Neural progenitor cell (in vitro differentiated cells): ENCODE measurements at regions not wholly inside any gene's neighbourhood (a gene's known extent, or its start where the extent isn't known, plus 50 kb on each side); places are given as distances from the start of the nearest gene placed in this dataset.
A peak's percentile ranks its signal among the peaks of the same experiment; 100 is the strongest.

ENCODE experiments used
- DNase-seq: peaks from one replicate; pipeline ENCODE4 v3.0.0-alpha.2; 2016; ENCODE audit warnings: low spot score
- H2AFZ ChIP-seq: fragments of 200-600 bp; sonication (generic); replicated peaks from 2 replicates; pipeline ENCODE4 v1.6.1; 2016; ENCODE audit warnings: antibody characterized with exemption
- H3F3A ChIP-seq: fragments of 200-600 bp; sonication (generic); 2 replicates; pipeline ENCODE4 v1.6.1; 2016; ENCODE audit warnings: antibody characterized with exemption, low read depth
- H3K27ac ChIP-seq: fragments of 200-600 bp; sonication (generic); 2 replicates; pipeline ENCODE4 v1.5.1; 2016; ENCODE audit warnings: mild to moderate bottlenecking
- H3K27me3 ChIP-seq: fragments of 200-600 bp; sonication (generic); 2 replicates; pipeline ENCODE4 v1.6.1; 2016; ENCODE audit warnings: mild to moderate bottlenecking, moderate library complexity
- H3K36me3 ChIP-seq: fragments of 200-600 bp; sonication (generic); 2 replicates; pipeline ENCODE4 v1.5.1; 2016
- H3K4me1 ChIP-seq: fragments of 200-600 bp; sonication (generic); 2 replicates; pipeline ENCODE4 v1.6.1; 2016; ENCODE audit warnings: mixed run types
- H3K4me2 ChIP-seq: fragments of 200-600 bp; sonication (generic); 2 replicates; pipeline ENCODE4 v1.6.1; 2016
- H3K4me3 ChIP-seq: fragments of 200-600 bp; sonication (generic); 2 replicates; pipeline ENCODE4 v1.5.1; 2016
- H3K79me2 ChIP-seq: fragments of 200-600 bp; sonication (generic); 2 replicates; pipeline ENCODE4 v1.6.1; 2016; ENCODE audit warnings: low read depth
- H3K9ac ChIP-seq: fragments of 200-600 bp; sonication (generic); 2 replicates; pipeline ENCODE4 v1.6.1; 2016
- H3K9me3 ChIP-seq: fragments of 200-600 bp; sonication (generic); 2 replicates; pipeline ENCODE4 v1.5.1; 2016; ENCODE audit warnings: low read depth
- H4K20me1 ChIP-seq: fragments of 200-600 bp; sonication (generic); 2 replicates; pipeline ENCODE4 v1.6.1; 2016; ENCODE audit warnings: low read depth
- H3K27ac Mint-ChIP-seq: 3 replicates; pipeline ENCODE4 v1.8.0; 2021; ENCODE audit warnings: mixed read lengths
- H3K27me3 Mint-ChIP-seq: 2 replicates; pipeline ENCODE4 v1.8.0; 2022; ENCODE audit warnings: low read depth, mild to moderate bottlenecking, inconsistent platforms, moderate library complexity, mixed read lengths; ENCODE audit not compliant: insufficient read depth
- H3K36me3 Mint-ChIP-seq: 3 replicates; pipeline ENCODE4 v1.8.0; 2021; ENCODE audit warnings: mixed read lengths
- H3K4me1 Mint-ChIP-seq: 3 replicates; pipeline ENCODE4 v1.8.0; 2021; ENCODE audit warnings: mixed read lengths
- H3K4me3 Mint-ChIP-seq: 3 replicates; pipeline ENCODE4 v1.8.0; 2021; ENCODE audit warnings: mild to moderate bottlenecking, moderate library complexity, mixed read lengths
- H3K9me3 Mint-ChIP-seq: 3 replicates; pipeline ENCODE4 v1.8.0; 2020; ENCODE audit warnings: mixed read lengths
- EZH2 ChIP-seq: fragments of 200-600 bp; sonication (generic); IDR thresholded peaks from 2 replicates; pipeline ENCODE4 v1.6.1; 2017; ENCODE audit warnings: antibody characterized with exemption, mild to moderate bottlenecking, moderate library complexity
- EZH2phosphoT487 ChIP-seq: fragments of 200-600 bp; sonication (generic); IDR thresholded peaks from 2 replicates; pipeline ENCODE4 v1.6.1; 2017; ENCODE audit warnings: antibody characterized with exemption
- TF ChIP-seq, protein P1 (sequence below): fragments of 200-600 bp; sonication (generic); IDR thresholded peaks from 2 replicates; pipeline ENCODE4 v1.5.1; 2017; ENCODE audit warnings: antibody characterized with exemption, mild to moderate bottlenecking

DNA sequence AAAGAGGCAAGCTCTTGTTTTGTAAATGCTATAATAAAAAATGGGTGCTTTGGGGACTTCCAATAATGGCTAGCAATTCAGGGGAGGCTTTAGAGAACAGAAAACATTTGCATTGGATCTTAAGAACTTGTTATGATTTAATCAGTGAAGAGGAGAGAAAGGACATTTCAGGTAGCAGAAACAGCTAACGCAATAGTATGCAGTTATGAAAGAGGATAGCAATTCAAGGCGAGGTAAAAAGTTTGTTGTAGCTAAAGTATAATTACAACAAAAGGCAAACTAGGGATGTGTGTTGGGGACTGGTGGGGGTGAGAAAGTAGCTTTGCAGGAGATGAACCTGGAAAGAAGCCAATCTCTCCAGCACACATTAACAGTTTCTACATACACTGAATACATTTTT, 558.7 kb upstream of the SEMA6D start:
- Mint-ChIP-seq H3K36me3 (no peaks in the 10 kb centered on the region), H3K4me3 (no peak overlapping the region), H3K27ac (no peak overlapping the region)

DNA sequence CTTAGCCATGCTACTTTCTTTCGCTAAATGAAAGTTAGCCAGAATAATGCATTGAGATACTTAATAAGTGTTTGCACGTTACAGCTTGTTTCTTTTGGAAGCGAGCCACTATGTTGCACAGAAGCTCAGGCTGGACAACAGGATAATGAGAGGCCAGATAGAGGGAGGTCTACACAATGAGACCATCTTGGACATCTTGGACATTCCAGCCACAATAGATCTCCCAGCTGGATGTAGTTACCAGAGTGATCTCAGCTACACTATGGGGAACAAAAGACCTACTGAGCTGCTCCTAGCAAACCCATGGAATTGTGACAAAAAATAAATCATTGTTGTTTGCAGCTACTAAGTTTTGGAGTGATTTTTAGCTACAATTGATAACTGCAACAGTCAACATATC, 540.1 kb upstream of the SEMA6D start:
- Mint-ChIP-seq H3K36me3 (no peaks in the 10 kb centered on the region), H3K4me1 (no peaks in the 10 kb centered on the region), H3K27me3 (peaks cover 2% of the 10 kb centered on the region), H3K27ac (no peak overlapping the region), H3K9me3 (peaks cover 6% of the 10 kb centered on the region), H3K4me3 (no peak overlapping the region)
- H3K27me3 ChIP-seq, result peaks cover 1% of the 10 kb centered on the region
- no peak overlapping the region for H3K9ac ChIP-seq
- no peaks in the 10 kb centered on the region for H3K79me2 ChIP-seq
- H3F3A ChIP-seq, result no peaks in the 10 kb centered on the region
- H3K36me3 ChIP-seq, result no peaks in the 10 kb centered on the region
- H3K4me2 ChIP-seq, result no peak overlapping the region
- TF ChIP-seq, protein P1, sequence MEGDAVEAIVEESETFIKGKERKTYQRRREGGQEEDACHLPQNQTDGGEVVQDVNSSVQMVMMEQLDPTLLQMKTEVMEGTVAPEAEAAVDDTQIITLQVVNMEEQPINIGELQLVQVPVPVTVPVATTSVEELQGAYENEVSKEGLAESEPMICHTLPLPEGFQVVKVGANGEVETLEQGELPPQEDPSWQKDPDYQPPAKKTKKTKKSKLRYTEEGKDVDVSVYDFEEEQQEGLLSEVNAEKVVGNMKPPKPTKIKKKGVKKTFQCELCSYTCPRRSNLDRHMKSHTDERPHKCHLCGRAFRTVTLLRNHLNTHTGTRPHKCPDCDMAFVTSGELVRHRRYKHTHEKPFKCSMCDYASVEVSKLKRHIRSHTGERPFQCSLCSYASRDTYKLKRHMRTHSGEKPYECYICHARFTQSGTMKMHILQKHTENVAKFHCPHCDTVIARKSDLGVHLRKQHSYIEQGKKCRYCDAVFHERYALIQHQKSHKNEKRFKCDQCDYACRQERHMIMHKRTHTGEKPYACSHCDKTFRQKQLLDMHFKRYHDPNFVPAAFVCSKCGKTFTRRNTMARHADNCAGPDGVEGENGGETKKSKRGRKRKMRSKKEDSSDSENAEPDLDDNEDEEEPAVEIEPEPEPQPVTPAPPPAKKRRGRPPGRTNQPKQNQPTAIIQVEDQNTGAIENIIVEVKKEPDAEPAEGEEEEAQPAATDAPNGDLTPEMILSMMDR, result no peak
- TF ChIP-seq EZH2 (no peak), EZH2phosphoT487 (no peak)
- no peak overlapping the region for H3K27ac ChIP-seq
- no peak overlapping the region for H2AFZ ChIP-seq
- H3K9me3 ChIP-seq, result no peaks in the 10 kb centered on the region
- no peaks in the 10 kb centered on the region for H4K20me1 ChIP-seq
- no peaks in the 10 kb centered on the region for H3K4me1 ChIP-seq
- DNase-seq, result no peak
- H3K4me3 ChIP-seq, result no peak overlapping the region

More for the DNA sequence above, 558.7 kb upstream of the SEMA6D start:
- no peaks in the 10 kb centered on the region for H3F3A ChIP-seq
- Mint-ChIP-seq H3K27me3 (no peaks in the 10 kb centered on the region), H3K4me1 (peaks cover 15% of the 10 kb centered on the region), H3K9me3 (no peaks in the 10 kb centered on the region)
- no peak overlapping the region for H3K9ac ChIP-seq
- H3K4me1 ChIP-seq, result peaks cover 21% of the 10 kb centered on the region
- H3K36me3 ChIP-seq, result no peaks in the 10 kb centered on the region
- no peak overlapping the region for H3K27ac ChIP-seq
- H3K4me2 ChIP-seq, result peak overlapping the region; percentile 2
- H3K9me3 ChIP-seq, result no peaks in the 10 kb centered on the region
- peak overlapping the region; percentile 50 for H2AFZ ChIP-seq
- no peaks in the 10 kb centered on the region for H3K27me3 ChIP-seq
- no peak overlapping the region for H3K4me3 ChIP-seq
- no peaks in the 10 kb centered on the region for H3K79me2 ChIP-seq
- H4K20me1 ChIP-seq, result no peaks in the 10 kb centered on the region
- DNase-seq, result no peak
- TF ChIP-seq, protein P1, result no peak
- TF ChIP-seq EZH2, result no peak
- no peak for TF ChIP-seq EZH2phosphoT487

DNA sequence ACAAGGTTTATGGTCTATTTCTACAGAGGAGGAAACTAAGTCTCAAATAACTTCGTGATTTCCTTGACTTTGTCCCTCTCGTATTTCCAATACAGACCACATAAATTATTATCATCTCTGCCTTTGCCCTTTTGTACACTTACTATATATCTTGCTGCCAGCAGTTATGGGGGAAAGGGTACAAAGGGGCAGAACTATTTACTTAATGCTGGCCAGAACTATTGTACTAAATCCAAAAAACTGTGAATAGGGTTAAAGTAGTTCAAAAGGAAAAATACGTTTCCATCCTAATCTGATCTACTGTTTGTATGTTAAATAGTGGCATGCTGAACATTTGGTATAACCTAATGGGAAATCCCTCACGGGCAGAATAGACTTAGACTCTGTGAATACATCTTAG, 537.3 kb upstream of the SEMA6D start:
- Histone ChIP-seq H3K27ac (no peak overlapping the region), H2AFZ (no peak overlapping the region), H3K4me3 (no peak overlapping the region), H3K36me3 (no peaks in the 10 kb centered on the region), H4K20me1 (no peaks in the 10 kb centered on the region), H3K4me2 (no peak overlapping the region), H3K79me2 (no peaks in the 10 kb centered on the region), H3K4me1 (no peaks in the 10 kb centered on the region), H3K9ac (no peak overlapping the region), H3K9me3 (no peaks in the 10 kb centered on the region), H3F3A (no peaks in the 10 kb centered on the region), H3K27me3 (peaks cover 29% of the 10 kb centered on the region)
- no peak for DNase-seq
- Mint-ChIP-seq H3K4me1 (peaks cover 5% of the 10 kb centered on the region), H3K4me3 (no peak overlapping the region), H3K27me3 (peaks cover 10% of the 10 kb centered on the region), H3K9me3 (peaks cover 6% of the 10 kb centered on the region), H3K36me3 (no peaks in the 10 kb centered on the region), H3K27ac (no peak overlapping the region)
- TF ChIP-seq EZH2phosphoT487 (no peak), EZH2 (no peak)
- TF ChIP-seq, protein P1, result no peak
